Neural cell (in vitro differentiated cells): ENCODE measurements at regions not wholly inside any gene's neighbourhood (a gene's known extent, or its start where the extent isn't known, plus 50 kb on each side); places are given as distances from the start of the nearest gene placed in this dataset.

ENCODE experiments used
- H2AFZ ChIP-seq: fragments of 200-600, 300-800 bp; sonication (generic), shearing (Covaris generic); 2 replicates; pipeline ENCODE4 v1.6.0; 2014; ENCODE audit warnings: low read depth, mild to moderate bottlenecking, antibody characterized with exemption, low read length, moderate library complexity
- H3F3A ChIP-seq: fragments of 200-600 bp; shearing (Covaris generic); 2 replicates; pipeline ENCODE4 v1.6.1; 2016; ENCODE audit warnings: mild to moderate bottlenecking, moderate library complexity, mixed read lengths, antibody characterized with exemption, low read length; ENCODE audit not compliant: insufficient read depth, poor library complexity, severe bottlenecking
- H3K27ac ChIP-seq: fragments of 200-600, 300-800 bp; sonication (generic), shearing (Covaris generic); 2 replicates; pipeline ENCODE4 v1.5.1; 2014; ENCODE audit warnings: mild to moderate bottlenecking, low read length, moderate library complexity
- H3K27me3 ChIP-seq: fragments of 300-800, 200-600 bp; sonication (generic), shearing (Covaris generic); 2 replicates; pipeline ENCODE4 v1.6.0; 2014; ENCODE audit warnings: mild to moderate bottlenecking, low read depth, low read length, moderate library complexity; ENCODE audit not compliant: insufficient read depth
- H3K36me3 ChIP-seq: fragments of 300-800, 200-600 bp; sonication (generic), shearing (Covaris generic); 2 replicates; pipeline ENCODE4 v1.5.1; 2014; ENCODE audit warnings: mild to moderate bottlenecking, antibody characterized with exemption, low read length, moderate library complexity; ENCODE audit not compliant: insufficient read depth
- H3K4me2 ChIP-seq: fragments of 300-800, 200-600 bp; sonication (generic), shearing (Covaris generic); 2 replicates; pipeline ENCODE4 v1.6.0; 2014; ENCODE audit warnings: mild to moderate bottlenecking, low read length
- H3K4me3 ChIP-seq: fragments of 300-800, 200-600 bp; sonication (generic), shearing (Covaris generic); 2 replicates; pipeline ENCODE4 v1.5.1; 2014; ENCODE audit warnings: mild to moderate bottlenecking, low read length, moderate library complexity
- H3K79me2 ChIP-seq: fragments of 200-600 bp; shearing (Covaris generic); replicated peaks from 2 replicates; pipeline ENCODE4 v1.6.0; 2014; ENCODE audit warnings: mild to moderate bottlenecking, low read length, moderate library complexity; ENCODE audit not compliant: insufficient read depth
- H3K9ac ChIP-seq: fragments of 300-800, 200-600 bp; sonication (generic), shearing (Covaris generic); 2 replicates; pipeline ENCODE4 v1.6.1; 2016; ENCODE audit warnings: mild to moderate bottlenecking, low read length, mixed read lengths
- H3K9me2 ChIP-seq: fragments of 200-600 bp; shearing (Covaris generic); 2 replicates; pipeline ENCODE4 v1.6.1; 2016; ENCODE audit warnings: mild to moderate bottlenecking, low read length, mixed read lengths; ENCODE audit not compliant: insufficient read depth
- H3K9me3 ChIP-seq: fragments of 200-600, 300-800 bp; sonication (generic), shearing (Covaris generic); 2 replicates; pipeline ENCODE4 v1.6.1; 2016; ENCODE audit warnings: mild to moderate bottlenecking, mixed run types, low read length, moderate library complexity, mixed read lengths
- H4K20me1 ChIP-seq: fragments of 200-600 bp; shearing (Covaris generic); 2 replicates; pipeline ENCODE4 v1.6.1; 2016; ENCODE audit warnings: mild to moderate bottlenecking, mixed run types; ENCODE audit not compliant: insufficient read depth
- CTCF ChIP-seq: fragments of 450-650 bp; IDR thresholded peaks from 2 replicates; pipeline ENCODE4 v1.5.1; 2014; ENCODE audit warnings: antibody characterized with exemption, mild to moderate bottlenecking, moderate library complexity; ENCODE audit not compliant: poor library complexity, severe bottlenecking
- EP300 ChIP-seq: fragments of 450-650 bp; conservative IDR thresholded peaks from 2 replicates; pipeline ENCODE4 v1.6.1; 2014; ENCODE audit warnings: antibody characterized with exemption, mild to moderate bottlenecking, moderate library complexity; ENCODE audit not compliant: poor library complexity, severe bottlenecking
- EZH2 ChIP-seq: fragments of 200-600, 300-800 bp; shearing (Covaris generic), sonication (generic); IDR thresholded peaks from 2 replicates; pipeline ENCODE4 v1.6.1; 2014; ENCODE audit warnings: antibody characterized with exemption, low read length, borderline replicate concordance, mild to moderate bottlenecking; ENCODE audit not compliant: insufficient read depth, poor library complexity, severe bottlenecking
- MXI1 ChIP-seq: fragments of 450-650 bp; conservative IDR thresholded peaks from 2 replicates; pipeline ENCODE4 v1.6.1; 2014; ENCODE audit warnings: antibody characterized with exemption, mild to moderate bottlenecking; ENCODE audit not compliant: poor library complexity, severe bottlenecking
- POLR2AphosphoS5 ChIP-seq: IDR thresholded peaks from 2 replicates; pipeline ENCODE4 v1.6.1; 2012
- RAD21 ChIP-seq: fragments of 450-650 bp; conservative IDR thresholded peaks from 2 replicates; pipeline ENCODE4 v1.6.1; 2014; ENCODE audit warnings: antibody characterized with exemption, mild to moderate bottlenecking, moderate library complexity
- REST ChIP-seq: IDR thresholded peaks from 2 replicates; pipeline ENCODE4 v1.6.1; 2012; ENCODE audit warnings: borderline replicate concordance
- SMC3 ChIP-seq: fragments of 450-650 bp; conservative IDR thresholded peaks from 2 replicates; pipeline ENCODE4 v1.6.1; 2014; ENCODE audit warnings: antibody characterized with exemption, mild to moderate bottlenecking, moderate library complexity; ENCODE audit not compliant: poor library complexity
- TAF1 ChIP-seq: IDR thresholded peaks from 2 replicates; pipeline ENCODE4 v1.6.1; 2012; ENCODE audit warnings: low read depth

- Histone ChIP-seq H3K9me3 (no peaks in the 10 kb centered on the region), H3K27ac (no peak overlapping the region), H3F3A (no peaks in the 10 kb centered on the region), H3K9me2 (no peaks in the 10 kb centered on the region), H3K27me3 (no peaks in the 10 kb centered on the region), H3K4me3 (no peak overlapping the region), H3K4me2 (no peak overlapping the region), H3K79me2 (no peaks in the 10 kb centered on the region), H2AFZ (no peak overlapping the region), H3K9ac (no peak overlapping the region), H3K36me3 (no peaks in the 10 kb centered on the region), H4K20me1 (no peaks in the 10 kb centered on the region)
- TF ChIP-seq REST (no peak), POLR2AphosphoS5 (no peak), EP300 (no peak)
These were observed 67.3 kb upstream of the VOPP1 start for GRCh38 chr7:55639640-55640039.

GRCh38 chr7:55629051-55629677, 56.9 kb upstream of the VOPP1 start:
- TF ChIP-seq EZH2 (no peak), REST (no peak), CTCF (no peak), POLR2AphosphoS5 (no peak), TAF1 (no peak), SMC3 (no peak), EP300 (no peak), RAD21 (no peak), MXI1 (no peak)
- Histone ChIP-seq H3K79me2 (no peaks in the 10 kb centered on the region), H3F3A (no peaks in the 10 kb centered on the region), H2AFZ (no peak overlapping the region), H3K4me2 (no peak overlapping the region), H3K4me3 (no peak overlapping the region), H3K9me2 (no peaks in the 10 kb centered on the region), H3K9ac (no peak overlapping the region), H3K9me3 (no peaks in the 10 kb centered on the region), H3K27me3 (no peaks in the 10 kb centered on the region), H4K20me1 (no peaks in the 10 kb centered on the region), H3K36me3 (no peaks in the 10 kb centered on the region), H3K27ac (no peak overlapping the region)
